GM18519 (cell line): ENCODE measurements at regions not wholly inside any gene's neighbourhood (a gene's known extent, or its start where the extent isn't known, plus 50 kb on each side); places are given as distances from the start of the nearest gene placed in this dataset.
A peak's percentile ranks its signal among the peaks of the same experiment; 100 is the strongest.
"Not testable (repeated sequence)": the region's sequence is repeated elsewhere in the genome, so short reads cannot be mapped to it uniquely, and the experiment has no call there.

Source experiments
- ATAC-seq: cut with Tn5 transposase; IDR thresholded peaks from one replicate; pipeline ENCODE4 v1.9.1; 2021; ENCODE audit warnings: mild to moderate bottlenecking, moderate library complexity; ENCODE audit not compliant: unreplicated experiment, low FRiP score

- ATAC-seq, result no peak
Observed at GRCh38 chr5:155113888-155114287, 100.3 kb downstream of the KIF4B start.

- ATAC-seq, result no peak
Observed at GRCh38 chr5:155114655-155115054, 101.1 kb downstream of the KIF4B start.

DNA sequence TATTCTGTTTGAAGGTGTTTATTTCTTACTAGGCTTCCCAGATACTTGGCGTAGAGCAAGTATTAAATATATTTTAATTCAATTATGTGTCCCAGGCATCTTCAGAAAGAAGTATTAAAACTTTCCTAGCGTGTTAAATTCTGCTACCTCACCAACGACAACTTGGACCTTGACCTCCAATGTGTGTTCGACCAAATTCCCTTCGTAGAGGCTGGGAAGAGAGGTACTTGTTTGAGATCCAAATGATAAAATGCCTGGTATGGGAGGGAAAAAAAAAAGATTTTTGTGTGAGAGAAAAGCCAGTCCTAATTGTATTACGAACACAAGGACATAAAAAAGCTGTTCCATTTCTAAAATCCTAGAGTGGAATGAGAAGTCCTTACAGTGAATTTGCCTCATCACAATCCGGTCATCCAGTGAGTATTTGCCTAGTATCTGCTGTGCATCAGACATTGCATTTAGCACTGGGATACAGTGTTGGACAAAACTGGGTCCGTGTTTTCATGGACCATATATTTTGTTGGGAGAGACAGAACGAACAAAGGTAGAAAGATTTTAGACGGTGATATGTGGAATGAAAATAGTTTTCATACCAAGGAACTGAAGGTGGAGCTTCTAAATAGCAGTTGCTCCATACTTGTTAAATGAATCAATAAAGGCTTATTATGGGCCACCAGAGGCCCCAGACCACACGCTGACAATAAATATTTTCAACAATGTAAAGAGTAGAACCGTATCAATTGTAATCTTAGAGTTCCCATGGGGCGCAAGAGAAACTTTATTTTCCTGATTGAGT is 103.1 kb downstream of the KIF4B start:
- ATAC-seq, result no peak

- ATAC-seq, result no peak
Observed at GRCh38 chr5:155125551-155126095, 112.1 kb downstream of the KIF4B start.

GRCh38 chr5:155126573-155126972 is 113.0 kb downstream of the KIF4B start:
- ATAC-seq, result no peak

GRCh38 chr5:155127552-155127951 is 114.0 kb downstream of the KIF4B start:
- no peak for ATAC-seq

GRCh38 chr5:155128786-155129512 is 115.4 kb downstream of the KIF4B start:
- ATAC-seq, result no peak

DNA sequence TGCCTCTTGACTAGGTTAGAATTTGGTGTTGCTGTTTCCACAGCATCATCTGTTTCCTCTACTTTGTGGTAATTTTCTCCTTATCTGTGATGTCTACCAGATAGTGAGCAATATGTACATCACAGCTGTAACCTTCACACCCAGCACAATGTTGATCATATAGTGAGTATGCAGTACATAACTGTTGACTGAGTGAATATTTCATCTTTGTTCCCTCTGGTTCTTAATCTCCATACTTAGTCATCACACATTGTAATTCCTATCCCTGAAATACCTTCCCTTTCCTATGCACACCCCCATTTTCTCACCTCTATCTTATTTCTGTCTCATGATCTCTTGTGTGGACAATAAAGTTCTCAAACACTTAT is 115.9 kb downstream of the KIF4B start:
- no peak for ATAC-seq

- no peak for ATAC-seq
Observed at GRCh38 chr5:155134130-155134529, 120.6 kb downstream of the KIF4B start.

DNA sequence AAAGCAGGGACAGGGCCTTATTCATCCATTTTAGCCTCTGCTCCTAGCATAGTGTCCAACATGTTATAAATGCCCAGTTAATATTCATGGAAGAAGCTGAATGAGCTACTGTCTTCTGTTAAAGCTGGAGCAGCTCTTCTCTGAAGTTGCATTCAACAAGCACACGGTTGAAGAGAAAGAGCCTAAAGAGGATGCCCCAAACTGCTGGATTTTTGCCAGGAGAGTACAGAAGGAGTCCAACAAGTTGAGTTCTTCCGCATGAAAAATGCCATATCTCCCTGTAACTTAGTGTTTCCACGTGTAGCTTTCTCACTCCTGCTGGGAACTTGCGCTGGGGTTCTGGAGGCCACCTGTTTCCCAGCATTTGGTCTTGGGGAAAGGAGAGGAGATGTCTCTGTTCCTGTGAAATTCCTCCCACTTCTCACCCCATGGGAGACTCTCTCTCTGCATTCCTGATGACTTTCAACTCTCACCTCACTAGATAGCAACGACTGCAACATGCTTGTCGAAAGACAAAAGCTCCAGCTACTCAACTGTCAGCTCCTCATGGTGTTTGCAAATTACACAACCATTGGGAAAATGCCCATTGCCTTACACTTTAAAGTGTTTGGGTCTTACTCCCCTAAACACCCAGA is 122.8 kb downstream of the KIF4B start:
- no peak for ATAC-seq

DNA sequence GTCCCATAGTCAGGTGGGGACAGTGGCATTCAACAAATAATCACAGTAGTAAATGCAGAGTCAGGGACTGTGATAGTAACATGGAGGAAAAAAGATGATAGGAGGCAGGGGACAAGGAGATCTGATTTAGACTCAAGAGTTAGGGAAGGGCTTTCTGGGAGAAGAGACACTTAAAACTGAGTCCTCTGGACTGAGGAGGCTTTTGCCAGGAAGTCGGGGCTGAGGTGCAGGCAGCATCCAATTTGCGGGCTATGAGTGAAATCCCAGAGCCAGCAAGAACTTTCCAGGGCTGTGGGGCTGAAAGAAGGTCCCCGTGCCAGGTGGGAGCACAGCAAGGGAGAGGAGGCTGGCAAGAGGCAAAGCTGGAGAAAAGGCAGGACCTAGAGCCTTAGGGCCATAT is 124.1 kb downstream of the KIF4B start:
- no peak for ATAC-seq

- no peak for ATAC-seq
Observed at GRCh38 chr5:155140646-155141045, 127.1 kb downstream of the KIF4B start.

DNA sequence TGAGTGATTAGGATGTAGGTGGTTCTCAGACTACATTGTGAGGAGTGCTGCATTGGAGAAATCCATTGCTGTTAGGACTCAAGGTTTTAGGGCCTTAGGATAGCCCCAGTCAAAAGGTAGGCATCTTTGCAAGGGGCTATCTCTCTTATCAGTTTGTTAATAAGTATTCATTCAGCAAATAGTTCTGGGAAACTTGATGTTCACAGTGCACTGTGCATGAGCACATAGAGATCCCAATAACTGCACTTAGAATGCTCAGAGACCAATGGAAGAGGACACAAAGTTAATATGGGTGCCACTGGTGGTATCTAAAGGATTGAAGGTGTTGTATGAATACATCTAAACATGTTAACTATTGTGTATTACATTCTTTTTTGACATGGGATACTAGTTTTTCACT is 131.4 kb downstream of the KIF4B start:
- ATAC-seq, result no peak

GRCh38 chr5:155147222-155147621 is 133.7 kb downstream of the KIF4B start:
- ATAC-seq, result no peak

GRCh38 chr5:155148694-155149093 is 135.1 kb downstream of the KIF4B start:
- ATAC-seq, result peak; percentile 67

DNA sequence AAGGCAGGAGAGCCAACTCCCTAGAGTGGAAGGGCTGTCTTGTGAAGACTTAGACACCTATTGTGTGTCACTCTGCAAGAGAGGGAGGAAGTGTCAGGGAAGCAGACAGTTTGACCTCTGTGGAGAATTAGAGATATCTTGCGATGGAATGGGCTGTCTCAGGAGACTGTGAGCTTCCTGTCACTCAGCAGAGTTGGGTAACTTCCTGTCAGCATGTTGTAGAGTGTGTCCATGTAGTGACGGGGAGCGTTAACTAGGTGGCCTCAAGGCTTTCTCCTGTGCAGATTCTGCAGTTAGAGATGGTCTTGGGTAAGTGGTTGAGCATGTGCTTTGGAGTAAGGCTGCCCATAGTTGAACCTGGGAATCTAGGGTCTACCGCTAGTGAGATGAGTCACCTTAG is 136.5 kb downstream of the KIF4B start:
- no peak for ATAC-seq

DNA sequence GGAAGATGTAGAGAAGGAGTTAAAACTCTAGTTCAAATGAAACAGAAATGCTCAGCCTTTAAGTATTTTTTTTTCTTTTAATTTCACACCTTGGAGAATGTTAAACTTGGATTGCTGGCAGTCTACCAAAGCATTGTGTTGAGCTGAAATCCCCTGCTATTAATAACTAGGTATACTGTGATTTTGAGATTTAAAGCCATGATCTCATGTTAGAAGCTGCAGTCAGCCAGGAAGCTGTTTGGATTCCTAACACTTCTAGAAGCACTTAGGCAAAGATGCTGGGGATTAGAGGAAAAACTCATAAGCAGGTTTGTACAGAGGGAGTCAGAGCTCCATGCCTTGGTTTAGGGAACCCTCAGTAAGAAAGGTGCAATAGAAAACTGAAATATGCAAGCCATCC is 141.4 kb downstream of the KIF4B start:
- no peak for ATAC-seq

DNA sequence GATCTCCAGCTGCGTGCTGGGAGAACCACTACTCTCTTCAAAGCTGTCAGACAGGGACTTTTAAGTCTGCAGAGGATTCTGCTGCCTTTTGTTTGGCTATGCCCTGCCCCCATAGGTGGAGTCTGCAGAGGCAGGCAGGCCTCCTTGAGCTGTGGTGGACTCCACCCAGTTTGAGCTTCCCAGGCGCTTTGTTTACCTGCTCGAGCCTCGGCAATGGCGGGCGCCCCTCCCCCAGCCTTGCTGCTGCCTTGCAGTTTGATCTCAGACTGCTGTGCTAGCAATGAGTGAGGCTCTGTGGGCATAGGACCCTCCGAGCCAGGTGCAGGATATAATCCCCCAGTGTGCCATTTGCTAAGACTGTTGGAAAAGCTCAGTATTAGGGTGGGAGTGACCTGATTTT is 149.5 kb downstream of the KIF4B start:
- not testable (repeated sequence) for ATAC-seq

GRCh38 chr5:155167736-155168135 is 154.2 kb downstream of the KIF4B start:
- ATAC-seq, result no peak

GRCh38 chr5:155181542-155181941 is 168.0 kb downstream of the KIF4B start:
- no peak for ATAC-seq

DNA sequence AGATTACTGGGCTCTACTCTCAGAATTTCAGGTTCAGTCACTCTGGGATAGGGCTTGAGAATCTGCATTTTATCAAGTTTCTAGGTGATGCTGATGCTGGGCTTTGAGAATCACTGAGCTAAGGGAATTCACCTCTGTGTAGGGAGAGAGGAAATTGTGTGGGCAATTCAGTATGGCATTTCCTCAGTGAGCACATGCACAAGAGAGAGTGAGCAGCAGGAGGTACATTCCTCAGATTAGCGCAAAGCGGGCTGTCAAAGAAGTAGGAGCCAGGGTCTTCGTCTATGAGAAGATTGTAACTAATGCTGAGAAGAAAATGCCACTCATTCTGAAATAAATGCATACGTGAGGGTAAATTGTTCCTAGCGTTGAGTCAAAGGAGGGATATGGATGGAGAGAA is 175.9 kb downstream of the KIF4B start:
- no peak for ATAC-seq
